H9 (cell line): ENCODE measurements at regions not wholly inside any gene's neighbourhood (a gene's known extent, or its start where the extent isn't known, plus 50 kb on each side); places are given as distances from the start of the nearest gene placed in this dataset.

Experiments used
- DNase-seq: peaks from one replicate; pipeline ENCODE4 v3.0.0-alpha.2; 2017
- H2AFZ ChIP-seq: one replicate; pipeline ENCODE4 v1.6.1; 2013; ENCODE audit warnings: mild to moderate bottlenecking, low read length, control low read depth, moderate library complexity
- H2AK5ac ChIP-seq: 2 replicates; pipeline ENCODE4 v1.6.1; 2013; ENCODE audit warnings: low read length, control low read depth, mixed read lengths; ENCODE audit not compliant: insufficient read length
- H2BK120ac ChIP-seq: one replicate; pipeline ENCODE4 v1.6.1; 2013; ENCODE audit warnings: low read depth, mild to moderate bottlenecking, low read length, control low read depth, inconsistent platforms; ENCODE audit not compliant: poor library complexity, severe bottlenecking
- H2BK12ac ChIP-seq: 2 replicates; pipeline ENCODE4 v1.6.1; 2013; ENCODE audit warnings: low read length, control low read depth, mixed read lengths, low read depth; ENCODE audit not compliant: insufficient read length
- H2BK15ac ChIP-seq: 2 replicates; pipeline ENCODE4 v1.6.1; 2013; ENCODE audit warnings: low read depth, low read length, control low read depth
- H2BK20ac ChIP-seq: one replicate; pipeline ENCODE4 v1.6.1; 2013; ENCODE audit warnings: low read depth, mild to moderate bottlenecking, low read length, control low read depth, inconsistent platforms; ENCODE audit not compliant: poor library complexity, severe bottlenecking
- H2BK5ac ChIP-seq: 2 replicates; pipeline ENCODE4 v1.6.1; 2013; ENCODE audit warnings: low read length, control low read depth, mixed read lengths; ENCODE audit not compliant: insufficient read length
- H3K14ac ChIP-seq: 2 replicates; pipeline ENCODE4 v1.6.1; 2013; ENCODE audit warnings: low read length, control low read depth; ENCODE audit not compliant: insufficient read depth
- H3K18ac ChIP-seq: 2 replicates; pipeline ENCODE4 v1.6.1; 2013; ENCODE audit warnings: low read depth, mild to moderate bottlenecking, mixed read lengths, low read length, control low read depth; ENCODE audit not compliant: insufficient read length
- H3K23ac ChIP-seq: 2 replicates; pipeline ENCODE4 v1.6.1; 2013; ENCODE audit warnings: low read length, control low read depth, mixed read lengths, low read depth; ENCODE audit not compliant: insufficient read length
- H3K23me2 ChIP-seq: 2 replicates; pipeline ENCODE4 v1.6.1; 2013; ENCODE audit warnings: low read depth, mild to moderate bottlenecking, mixed read lengths, low read length, control low read depth; ENCODE audit not compliant: insufficient read length, poor library complexity, severe bottlenecking
- H3K27ac ChIP-seq: 2 replicates; pipeline ENCODE4 v1.5.1; 2013; ENCODE audit warnings: low read length, control low read depth, mixed read lengths, low read depth; ENCODE audit not compliant: insufficient read length
- H3K27me3 ChIP-seq: 2 replicates; pipeline ENCODE4 v1.6.1; 2013; ENCODE audit warnings: low read length, control low read depth, inconsistent platforms; ENCODE audit not compliant: insufficient read depth
- H3K4ac ChIP-seq: 2 replicates; pipeline ENCODE4 v1.6.1; 2013; ENCODE audit warnings: low read depth, mild to moderate bottlenecking, control low read depth, inconsistent platforms, low read length, moderate library complexity
- H3K4me1 ChIP-seq: 2 replicates; pipeline ENCODE4 v1.6.1; 2013; ENCODE audit warnings: low read length, control low read depth, inconsistent platforms; ENCODE audit not compliant: insufficient read depth
- H3K4me2 ChIP-seq: 2 replicates; pipeline ENCODE4 v1.6.1; 2013; ENCODE audit warnings: low read length, control low read depth, mixed read lengths; ENCODE audit not compliant: insufficient read length, insufficient read depth
- H3K56ac ChIP-seq: 2 replicates; pipeline ENCODE4 v1.6.1; 2013; ENCODE audit warnings: low read depth, mild to moderate bottlenecking, mixed read lengths, low read length, control low read depth; ENCODE audit not compliant: insufficient read length
- H3K79me1 ChIP-seq: 2 replicates; pipeline ENCODE4 v1.6.1; 2013; ENCODE audit warnings: low read depth, mild to moderate bottlenecking, moderate library complexity, low read length, control low read depth, inconsistent platforms; ENCODE audit not compliant: insufficient read depth, poor library complexity, severe bottlenecking
- H3K79me2 ChIP-seq: 2 replicates; pipeline ENCODE4 v1.6.1; 2013; ENCODE audit warnings: low read length, control low read depth, inconsistent platforms; ENCODE audit not compliant: insufficient read depth
- H3K9ac ChIP-seq: 2 replicates; pipeline ENCODE4 v1.6.1; 2013; ENCODE audit warnings: low read length, control low read depth, mixed read lengths; ENCODE audit not compliant: insufficient read length; ENCODE audit errors: extremely low read depth
- H3K9me3 ChIP-seq: one replicate; pipeline ENCODE4 v1.6.1; 2013; ENCODE audit warnings: low read depth, low read length, inconsistent platforms; ENCODE audit not compliant: control insufficient read depth
- H3T11ph ChIP-seq: one replicate; pipeline ENCODE4 v1.6.1; 2013; ENCODE audit warnings: mild to moderate bottlenecking, low read length, control low read depth, inconsistent platforms
- H4K20me1 ChIP-seq: one replicate; pipeline ENCODE4 v1.6.1; 2013; ENCODE audit not compliant: control insufficient read depth, insufficient read length, insufficient read depth
- H4K5ac ChIP-seq: 2 replicates; pipeline ENCODE4 v1.6.1; 2013; ENCODE audit warnings: low read depth, mild to moderate bottlenecking, mixed read lengths, low read length, control low read depth; ENCODE audit not compliant: insufficient read length
- H4K8ac ChIP-seq: replicated peaks from 2 replicates; pipeline ENCODE4 v1.6.1; 2013; ENCODE audit warnings: low read length, control low read depth, mixed read lengths, low read depth; ENCODE audit not compliant: insufficient read length
- H4K91ac ChIP-seq: 2 replicates; pipeline ENCODE4 v1.6.1; 2013; ENCODE audit warnings: low read depth, mild to moderate bottlenecking, moderate library complexity, mixed read lengths, low read length, control low read depth; ENCODE audit not compliant: insufficient read length
- H3K27ac Mint-ChIP-seq, 3 experiments: 2 replicates in 2 of 3; 3 replicates in 1 of 3; pipeline ENCODE4 v1.8.0; 2020 to 2021; ENCODE audit warnings: mixed read lengths in 3 of 3, mild to moderate bottlenecking in 1 of 3, moderate library complexity in 1 of 3
- H3K27me3 Mint-ChIP-seq: 2 replicates; pipeline ENCODE4 v1.8.0; 2021; ENCODE audit warnings: low read depth, mild to moderate bottlenecking, moderate library complexity, mixed read lengths
- H3K36me3 Mint-ChIP-seq, 3 experiments: 2 replicates in 2 of 3; 3 replicates in 1 of 3; pipeline ENCODE4 v1.8.0; 2020 to 2021; ENCODE audit warnings: low read depth in 3 of 3, mixed read lengths in 3 of 3; ENCODE audit not compliant: insufficient read depth in 1 of 3
- H3K4me1 Mint-ChIP-seq, 2 experiments: 2 replicates each; pipeline ENCODE4 v1.8.0; 2020; ENCODE audit warnings: mixed read lengths in 2 of 2
- H3K4me3 Mint-ChIP-seq, 2 experiments: 2 replicates in 1 of 2; 3 replicates in 1 of 2; pipeline ENCODE4 v1.8.0; 2020 to 2021; ENCODE audit warnings: mild to moderate bottlenecking in 2 of 2, mixed read lengths in 2 of 2, moderate library complexity in 1 of 2
- H3K9me3 Mint-ChIP-seq, 2 experiments: 2 replicates in 1 of 2; 3 replicates in 1 of 2; pipeline ENCODE4 v1.8.0; 2020; ENCODE audit warnings: mild to moderate bottlenecking in 2 of 2, mixed read lengths in 2 of 2, moderate library complexity in 1 of 2
- WGBS: extraction: QIAGEN DNeasy Blood & Tissue Kit; methylation state at CpG from one replicate; pipeline ENCODE4 v1.1.7; 2013; ENCODE audit warnings: missing lambda C conversion rate, low lambda C conversion rate, mixed read lengths; ENCODE audit not compliant: insufficient read length; ENCODE audit errors: extremely low coverage; 5-methylcytosine and 5-hydroxymethylcytosine counted together
- TF ChIP-seq, protein P1 (sequence below): fragments of 200-600 bp; sonication (generic); conservative IDR thresholded peaks from 3 replicates; pipeline ENCODE4 v1.8.0; 2021; ENCODE audit warnings: antibody characterized with exemption, mild to moderate bottlenecking

DNA sequence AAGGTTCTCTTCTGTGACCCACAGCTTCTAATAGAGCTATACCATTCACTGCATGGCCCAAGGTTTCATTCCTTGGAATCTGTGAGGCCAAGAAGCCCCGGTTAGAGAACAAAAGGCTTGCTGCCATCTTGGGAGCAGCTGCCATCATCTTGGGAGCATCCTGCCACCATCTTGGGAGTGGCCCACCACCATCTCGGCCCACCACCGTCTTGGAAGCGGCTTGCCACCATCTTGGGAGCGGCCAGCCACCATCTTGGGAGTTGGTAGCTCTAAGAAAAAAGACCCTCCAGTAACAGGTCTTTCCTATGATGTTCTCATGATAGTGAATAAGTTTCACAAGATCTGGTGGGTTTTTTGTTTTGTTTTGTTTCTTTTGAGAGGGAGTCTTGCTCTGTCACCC, 703.9 kb upstream of the ANO3 start:
- H4K8ac ChIP-seq = no peak overlapping the region

More for the DNA sequence above, 703.9 kb upstream of the ANO3 start:
- no peak overlapping the region for H3K4me2 ChIP-seq
- no peak overlapping the region for H3K27ac Mint-ChIP-seq
- no peaks in the 10 kb centered on the region for H3K27me3 ChIP-seq
- no peak overlapping the region for H2BK12ac ChIP-seq
- H3K23me2 ChIP-seq = no peaks in the 10 kb centered on the region
- H3K4me1 Mint-ChIP-seq = no peaks in the 10 kb centered on the region
- H4K20me1 ChIP-seq = no peaks in the 10 kb centered on the region
- H2BK120ac ChIP-seq = no peak overlapping the region
- no peak overlapping the region for H2BK5ac ChIP-seq
- H3K9me3 ChIP-seq = no peaks in the 10 kb centered on the region
- H3K79me1 ChIP-seq = no peaks in the 10 kb centered on the region
- no peak overlapping the region for H3K4me3 Mint-ChIP-seq
- no peak overlapping the region for H2AK5ac ChIP-seq
- no peak overlapping the region for H3K14ac ChIP-seq
- no peaks in the 10 kb centered on the region for H3K9me3 Mint-ChIP-seq
- no peak overlapping the region for H3K56ac ChIP-seq
- no peak overlapping the region for H3K27ac ChIP-seq
- H3K4ac ChIP-seq = no peak overlapping the region
- no peaks in the 10 kb centered on the region for H3K27me3 Mint-ChIP-seq
- H4K5ac ChIP-seq = no peak overlapping the region
- H4K91ac ChIP-seq = no peak overlapping the region
- no peak overlapping the region for H3K9ac ChIP-seq
- H3T11ph ChIP-seq = no peak overlapping the region
- no peaks in the 10 kb centered on the region for H3K4me1 ChIP-seq
- no peaks in the 10 kb centered on the region for H3K79me2 ChIP-seq
- WGBS = no CpG with 5 or more reads among the region's 5 CpGs
- DNase-seq = no peak
- H2BK15ac ChIP-seq = no peak overlapping the region
- no peak overlapping the region for H3K18ac ChIP-seq
- H2BK20ac ChIP-seq = no peak overlapping the region
- no peak overlapping the region for H3K23ac ChIP-seq
- H3K36me3 Mint-ChIP-seq = no peaks in the 10 kb centered on the region
- TF ChIP-seq, protein P1, sequence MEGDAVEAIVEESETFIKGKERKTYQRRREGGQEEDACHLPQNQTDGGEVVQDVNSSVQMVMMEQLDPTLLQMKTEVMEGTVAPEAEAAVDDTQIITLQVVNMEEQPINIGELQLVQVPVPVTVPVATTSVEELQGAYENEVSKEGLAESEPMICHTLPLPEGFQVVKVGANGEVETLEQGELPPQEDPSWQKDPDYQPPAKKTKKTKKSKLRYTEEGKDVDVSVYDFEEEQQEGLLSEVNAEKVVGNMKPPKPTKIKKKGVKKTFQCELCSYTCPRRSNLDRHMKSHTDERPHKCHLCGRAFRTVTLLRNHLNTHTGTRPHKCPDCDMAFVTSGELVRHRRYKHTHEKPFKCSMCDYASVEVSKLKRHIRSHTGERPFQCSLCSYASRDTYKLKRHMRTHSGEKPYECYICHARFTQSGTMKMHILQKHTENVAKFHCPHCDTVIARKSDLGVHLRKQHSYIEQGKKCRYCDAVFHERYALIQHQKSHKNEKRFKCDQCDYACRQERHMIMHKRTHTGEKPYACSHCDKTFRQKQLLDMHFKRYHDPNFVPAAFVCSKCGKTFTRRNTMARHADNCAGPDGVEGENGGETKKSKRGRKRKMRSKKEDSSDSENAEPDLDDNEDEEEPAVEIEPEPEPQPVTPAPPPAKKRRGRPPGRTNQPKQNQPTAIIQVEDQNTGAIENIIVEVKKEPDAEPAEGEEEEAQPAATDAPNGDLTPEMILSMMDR = no peak
- no peak overlapping the region for H2AFZ ChIP-seq
